IMR-90 (cell line): ENCODE measurements at regions not wholly inside any gene's neighbourhood (a gene's known extent, or its start where the extent isn't known, plus 50 kb on each side); places are given as distances from the start of the nearest gene placed in this dataset.

Source experiments
- ATAC-seq: fragments of 200-7000 bp; cut with Tn5 transposase; 2 replicates; pipeline ENCODE4 v1.9.1; 2020; ENCODE audit warnings: low read depth, mild to moderate bottlenecking, moderate library complexity
- BruUV-seq: library from RNA; stranded (reverse); fragments of 400-500 nt; replicated peaks from 2 replicates; lab custom pipeline; 2021; lab: Mats Ljungman, UMichigan
- CTCF ChIA-PET: fragments of 300-600 bp; formaldehyde crosslinking; extraction: SDS; loops from one replicate; lab custom pipeline; 2021; ENCODE audit warnings: antibody characterized with exemption; lab: Yijun Ruan, JAX
- POLR2A ChIA-PET: fragments of 300-600 bp; sonication (Branson Sonifier 250); formaldehyde crosslinking; loops from one replicate; lab custom pipeline; 2022; ENCODE audit warnings: antibody characterized with exemption; ENCODE audit not compliant: unreplicated experiment; lab: Charles Lee
- DNase-seq: peaks from one replicate; pipeline ENCODE4 v3.0.0; 2013
- H2AFZ ChIP-seq: replicated peaks from 2 replicates; pipeline ENCODE3; 2013; ENCODE audit warnings: low read length, mild to moderate bottlenecking; ENCODE audit not compliant: poor library complexity
- H2AK5ac ChIP-seq: 2 replicates; pipeline ENCODE4 v1.6.1; 2013; ENCODE audit warnings: low read depth, low read length, inconsistent platforms
- H2AK9ac ChIP-seq: replicated peaks from 2 replicates; pipeline ENCODE3; 2013; ENCODE audit warnings: mild to moderate bottlenecking, low read depth, low read length, moderate library complexity; ENCODE audit not compliant: poor library complexity
- H2BK120ac ChIP-seq: 2 replicates; pipeline ENCODE4 v1.6.1; 2013; ENCODE audit warnings: low read depth, low read length, inconsistent platforms
- H2BK15ac ChIP-seq: 3 replicates; pipeline ENCODE4 v1.6.1; 2013; ENCODE audit warnings: low read depth, low read length, inconsistent platforms
- H2BK20ac ChIP-seq: 2 replicates; pipeline ENCODE4 v1.6.1; 2013; ENCODE audit warnings: low read depth, mild to moderate bottlenecking, inconsistent platforms, low read length, moderate library complexity
- H2BK5ac ChIP-seq: 2 replicates; pipeline ENCODE4 v1.6.1; 2013; ENCODE audit warnings: mild to moderate bottlenecking, low read depth, low read length, inconsistent platforms; ENCODE audit not compliant: poor library complexity, severe bottlenecking
- H3K14ac ChIP-seq: replicated peaks from 2 replicates; pipeline ENCODE4 v1.6.1; 2013; ENCODE audit warnings: low read depth, low read length, inconsistent platforms
- H3K18ac ChIP-seq: 2 replicates; pipeline ENCODE4 v1.6.1; 2013; ENCODE audit warnings: low read depth, low read length, control low read depth
- H3K23ac ChIP-seq: 2 replicates; pipeline ENCODE4 v1.6.1; 2013; ENCODE audit warnings: low read depth, low read length, inconsistent platforms
- H3K27ac ChIP-seq: 2 replicates; pipeline ENCODE4 v1.5.1; 2013; ENCODE audit warnings: mild to moderate bottlenecking, control low read depth, low read length; ENCODE audit not compliant: insufficient read depth
- H3K27me3 ChIP-seq: 2 replicates; pipeline ENCODE4 v1.6.1; 2013; ENCODE audit warnings: low read length; ENCODE audit not compliant: control insufficient read depth, insufficient read depth
- H3K36me3 ChIP-seq: 2 replicates; pipeline ENCODE4 v1.6.1; 2013; ENCODE audit warnings: low read length, mixed read lengths; ENCODE audit not compliant: control insufficient read depth, insufficient read depth
- H3K4ac ChIP-seq: 2 replicates; pipeline ENCODE4 v1.6.1; 2013; ENCODE audit warnings: low read depth, low read length, inconsistent platforms
- H3K4me1 ChIP-seq: 2 replicates; pipeline ENCODE4 v1.6.1; 2013; ENCODE audit warnings: low read length, mixed read lengths; ENCODE audit not compliant: control insufficient read depth, insufficient read depth
- H3K4me2 ChIP-seq: 2 replicates; pipeline ENCODE4 v1.6.1; 2013; ENCODE audit warnings: low read depth, mild to moderate bottlenecking, control low read depth, low read length, moderate library complexity
- H3K4me3 ChIP-seq: 2 replicates; pipeline ENCODE4 v1.5.1; 2013; ENCODE audit warnings: low read depth, mild to moderate bottlenecking, control low read depth, low read length, moderate library complexity; ENCODE audit not compliant: insufficient read depth
- H3K56ac ChIP-seq: 2 replicates; pipeline ENCODE4 v1.6.1; 2013; ENCODE audit warnings: low read length, inconsistent platforms; ENCODE audit not compliant: insufficient read depth; ENCODE audit errors: extremely low read depth
- H3K79me1 ChIP-seq, 2 experiments: 2 replicates each; pipeline ENCODE4 v1.6.1; 2013; ENCODE audit warnings: low read length in 2 of 2, inconsistent platforms in 1 of 2, low read depth in 1 of 2
- H3K9ac ChIP-seq: 2 replicates; pipeline ENCODE4 v1.6.1; 2013; ENCODE audit warnings: low read depth, low read length, control low read depth
- H3K9me1 ChIP-seq: 2 replicates; pipeline ENCODE4 v1.6.1; 2013; ENCODE audit warnings: low read length, inconsistent platforms; ENCODE audit not compliant: insufficient read depth
- H3K9me3 ChIP-seq: 2 replicates; pipeline ENCODE4 v1.6.1; 2013; ENCODE audit warnings: low read length; ENCODE audit not compliant: control insufficient read depth, insufficient read depth
- H4K20me1 ChIP-seq: 2 replicates; pipeline ENCODE4 v1.6.1; 2013; ENCODE audit warnings: low read length, inconsistent platforms; ENCODE audit not compliant: insufficient read depth
- H4K5ac ChIP-seq: 2 replicates; pipeline ENCODE4 v1.6.1; 2013; ENCODE audit warnings: mild to moderate bottlenecking, low read depth, low read length, control low read depth
- H4K8ac ChIP-seq, 2 experiments: 2 replicates each; pipeline ENCODE4 v1.6.1; 2013; ENCODE audit warnings: low read depth in 2 of 2, low read length in 2 of 2, control low read depth in 1 of 2, inconsistent platforms in 1 of 2
- H4K91ac ChIP-seq: 2 replicates; pipeline ENCODE4 v1.6.1; 2013; ENCODE audit warnings: low read depth, low read length, inconsistent platforms; ENCODE audit not compliant: insufficient read depth
- BHLHE40 ChIP-seq: fragments of 150-350 bp; IDR thresholded peaks from 2 replicates; pipeline ENCODE4 v1.6.1; 2016; ENCODE audit warnings: mild to moderate bottlenecking, low read depth, low read length
- CEBPB ChIP-seq: IDR thresholded peaks from 2 replicates; pipeline ENCODE4 v1.6.1; 2012; ENCODE audit warnings: low read depth, low read length, improper control_type of control experiment
- FOS ChIP-seq: fragments of 150-350 bp; IDR thresholded peaks from 2 replicates; pipeline ENCODE4 v1.6.1; 2016; ENCODE audit warnings: low read depth, low read length
- MAFK ChIP-seq: IDR thresholded peaks from 2 replicates; pipeline ENCODE4 v1.6.1; 2012; ENCODE audit warnings: low read depth, low read length, improper control_type of control experiment
- MXI1 ChIP-seq: IDR thresholded peaks from 2 replicates; pipeline ENCODE4 v1.6.1; 2012; ENCODE audit warnings: low read depth, mild to moderate bottlenecking, low read length, moderate library complexity, borderline replicate concordance
- NFE2L2 ChIP-seq: fragments of 150-350 bp; IDR thresholded peaks from 2 replicates; pipeline ENCODE4 v1.6.1; 2016; ENCODE audit warnings: low read depth, mild to moderate bottlenecking, low read length
- RCOR1 ChIP-seq: IDR thresholded peaks from 2 replicates; pipeline ENCODE4 v1.6.1; 2012; ENCODE audit warnings: mild to moderate bottlenecking, low read length, improper control_type of control experiment; ENCODE audit not compliant: insufficient replicate concordance
- RFX5 ChIP-seq: IDR thresholded peaks from 2 replicates; pipeline ENCODE4 v1.8.0; 2012; ENCODE audit warnings: low read depth, mild to moderate bottlenecking, low read length, moderate library complexity
- SMC3 ChIP-seq: fragments of 150-350 bp; IDR thresholded peaks from 2 replicates; pipeline ENCODE4 v1.6.1; 2016; ENCODE audit warnings: low read depth, mild to moderate bottlenecking, antibody characterized with exemption, low read length, moderate library complexity
- USF2 ChIP-seq: fragments of 150-350 bp; IDR thresholded peaks from 2 replicates; pipeline ENCODE4 v1.6.1; 2017; ENCODE audit warnings: mild to moderate bottlenecking, antibody characterized with exemption, low read length, low read depth
- whole genome bisulfite sequencing, 2 experiments: methylation state at CpG; one replicate each; pipeline versions ENCODE4 v1.1.5 to v1.1.7; 2013; ENCODE audit warnings: missing lambda C conversion rate in 2 of 2; ENCODE audit not compliant: insufficient read length in 1 of 2; ENCODE audit errors: extremely low coverage in 2 of 2; 5-methylcytosine and 5-hydroxymethylcytosine counted together
- dilution Hi-C: fragments of 300-500 bp; cut with HindIII; formaldehyde crosslinking; loops from one replicate; pipeline ENCODE4 v1.14.3; 2018; ENCODE audit warnings: low sequenced_read_pairs; ENCODE audit not compliant: unreplicated experiment
- in situ Hi-C: fragments of 300-500 bp; cut with MboI; formaldehyde crosslinking; loops from 3 replicates; pipeline ENCODE4 v1.14.3; 2019; ENCODE audit warnings: low sequenced_read_pairs, inconsistent platforms, mixed read lengths
- intact Hi-C: fragments of 100-400 bp; cut with micrococcal nuclease; formaldehyde crosslinking; loops from 2 replicates; pipeline ENCODE4 v1.10.0; 2022

DNA sequence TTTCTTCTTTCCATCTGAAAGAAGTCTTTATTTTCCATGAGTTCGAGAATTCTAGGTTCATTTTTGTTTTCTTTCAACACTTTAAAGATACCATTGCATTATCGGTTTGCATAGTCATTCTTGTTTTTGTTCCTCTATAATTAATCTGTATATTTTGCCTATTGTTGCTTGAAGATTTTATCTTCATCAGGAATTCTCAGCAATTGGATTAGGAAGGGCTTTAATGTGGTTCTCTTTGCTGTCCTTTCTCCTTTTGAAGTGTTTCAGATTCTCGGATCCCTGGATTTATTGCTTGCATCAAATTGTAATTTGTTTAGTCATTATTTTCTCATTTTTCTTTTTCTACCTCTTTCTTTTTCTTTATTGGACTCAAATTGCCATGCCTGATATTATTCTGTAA is 609.8 kb downstream of the TLR4 start:
- H2BK20ac ChIP-seq: no peak overlapping the region
- H3K4me2 ChIP-seq: no peak overlapping the region
- H2BK120ac ChIP-seq: no peak overlapping the region
- H3K4me1 ChIP-seq: no peaks in the 10 kb centered on the region
- H3K27ac ChIP-seq: no peak overlapping the region
- H3K79me1 ChIP-seq: no peaks in the 10 kb centered on the region
- ChIA-PET POLR2A (no interaction called here), CTCF (no interaction called here)
- H2AK5ac ChIP-seq: no peak overlapping the region
- BruUV-seq: no TSS peak
- H3K23ac ChIP-seq: no peak overlapping the region
- H3K9me3 ChIP-seq: peaks cover 5% of the 10 kb centered on the region
- H2BK15ac ChIP-seq: no peak overlapping the region
- H3K56ac ChIP-seq: no peak overlapping the region
- no peak overlapping the region for H4K5ac ChIP-seq
- no peaks in the 10 kb centered on the region for H3K9me1 ChIP-seq
- no peak overlapping the region for H3K9ac ChIP-seq
- H2AFZ ChIP-seq: no peak overlapping the region
- dilution Hi-C loops (no loop called here), in situ Hi-C loops (no loop called here), intact Hi-C loops (no loop called here)
- H3K27me3 ChIP-seq: no peaks in the 10 kb centered on the region
- H3K14ac ChIP-seq: no peak overlapping the region
- no peak for ATAC-seq
- H2BK5ac ChIP-seq: no peak overlapping the region
- DNase-seq: no peak
- no peaks in the 10 kb centered on the region for H4K20me1 ChIP-seq
- no peak overlapping the region for H4K8ac ChIP-seq
- no peak overlapping the region for H4K91ac ChIP-seq
- no peak for TF ChIP-seq RCOR1
- TF ChIP-seq MAFK: no peak
- TF ChIP-seq CEBPB: no peak
- no peak for TF ChIP-seq MXI1
- TF ChIP-seq SMC3: no peak
- no peak for TF ChIP-seq USF2
- no peak for TF ChIP-seq NFE2L2
- no peak for TF ChIP-seq FOS
- TF ChIP-seq RFX5: no peak
- TF ChIP-seq BHLHE40: no peak
- WGBS, 2 experiments: no CpG with 5 or more reads among the region's 3 CpGs
- no peak overlapping the region for H3K4ac ChIP-seq
- H2AK9ac ChIP-seq: no peak overlapping the region
- no peaks in the 10 kb centered on the region for H3K36me3 ChIP-seq
- H3K18ac ChIP-seq: no peak overlapping the region
- no peak overlapping the region for H3K4me3 ChIP-seq
